SK-N-SH (cell line): ENCODE measurements at regions not wholly inside any gene's neighbourhood (a gene's known extent, or its start where the extent isn't known, plus 50 kb on each side); places are given as distances from the start of the nearest gene placed in this dataset.

ENCODE experiments used
- CTCF ChIA-PET: fragments of 300-600, 350-600 bp; formaldehyde crosslinking; extraction: SDS; loops from one replicate; lab custom pipeline; 2021; lab: Yijun Ruan, JAX
- POLR2A ChIA-PET: fragments of 350-600 bp; sonication (Branson Sonifier 250); formaldehyde crosslinking; extraction: SDS; loops from one replicate; lab custom pipeline; 2020; ENCODE audit warnings: antibody characterized with exemption, inconsistent platforms; lab: Yijun Ruan, JAX
- DNase-seq: peaks from one replicate; pipeline ENCODE4 v3.0.0; 2012
- H2AFZ ChIP-seq: fragments of 200-600 bp; sonication (generic); 2 replicates; pipeline ENCODE4 v1.8.1; 2016; ENCODE audit warnings: antibody characterized with exemption, mild to moderate bottlenecking, low read depth
- H3F3A ChIP-seq: fragments of 200-600 bp; sonication (generic); replicated peaks from 2 replicates; pipeline ENCODE3; 2016; ENCODE audit warnings: antibody characterized with exemption, mild to moderate bottlenecking; ENCODE audit not compliant: insufficient read depth
- H3K27ac ChIP-seq, 2 experiments: fragments of 200-500 bp in 1 of 2; fragments of 200-600 bp in 1 of 2; sonication (Bioruptor generic) in 1 of 2; sonication (generic), shearing (Covaris generic) in 1 of 2; 2 replicates each; pipeline versions ENCODE4 v1.5.1 to v1.6.1; 2014 to 2016; ENCODE audit warnings: low read depth in 2 of 2, inconsistent platforms in 1 of 2, low read length in 1 of 2, mild to moderate bottlenecking in 1 of 2, mixed read lengths in 1 of 2
- H3K27me3 ChIP-seq: fragments of 200-600 bp; sonication (generic), shearing (Covaris generic); 2 replicates; pipeline ENCODE4 v1.6.1; 2016; ENCODE audit warnings: mixed run types; ENCODE audit not compliant: insufficient read depth
- H3K36me3 ChIP-seq, 2 experiments: fragments of 200-500 bp in 1 of 2; fragments of 200-600 bp in 1 of 2; sonication (Bioruptor generic) in 1 of 2; sonication (generic) in 1 of 2; replicated peaks in 1 of 2; 2 replicates each; pipeline versions ENCODE3 to v1.5.1; 2014 to 2016; ENCODE audit warnings: low read length in 1 of 2, mild to moderate bottlenecking in 1 of 2; ENCODE audit not compliant: insufficient read depth in 2 of 2, control insufficient read depth in 1 of 2
- H3K4me1 ChIP-seq, 2 experiments: fragments of 200-500 bp in 1 of 2; fragments of 200-600 bp in 1 of 2; sonication (Bioruptor generic) in 1 of 2; sonication (generic), shearing (Covaris generic) in 1 of 2; 2 replicates each; pipeline versions ENCODE4 v1.5.1 to v1.6.1; 2014 to 2016; ENCODE audit warnings: low read depth in 1 of 2, low read length in 1 of 2, mixed run types in 1 of 2; ENCODE audit not compliant: insufficient read depth in 2 of 2, control insufficient read depth in 1 of 2
- H3K4me2 ChIP-seq: fragments of 200-600 bp; sonication (generic), shearing (Covaris generic); 2 replicates; pipeline ENCODE4 v1.6.1; 2017; ENCODE audit warnings: mixed run types
- H3K4me3 ChIP-seq, 2 experiments: fragments of 200-500 bp in 1 of 2; fragments of 200-600 bp in 1 of 2; sonication (Bioruptor generic) in 1 of 2; sonication (generic), shearing (Covaris generic) in 1 of 2; 2 replicates each; pipeline versions ENCODE4 v1.5.1 to v1.8.1; 2014 to 2016; ENCODE audit warnings: low read depth in 2 of 2, inconsistent platforms in 1 of 2, low read length in 1 of 2, mild to moderate bottlenecking in 1 of 2, mixed read lengths in 1 of 2, moderate library complexity in 1 of 2
- H3K79me2 ChIP-seq: fragments of 200-600 bp; sonication (generic); 2 replicates; pipeline ENCODE4 v1.8.1; 2017; ENCODE audit warnings: mild to moderate bottlenecking; ENCODE audit not compliant: insufficient read depth
- H3K9ac ChIP-seq: fragments of 200-600 bp; sonication (generic); 2 replicates; pipeline ENCODE4 v1.6.1; 2017; ENCODE audit warnings: mixed run types
- H3K9me2 ChIP-seq: fragments of 200-600 bp; sonication (generic); 2 replicates; pipeline ENCODE4 v1.6.1; 2017; ENCODE audit warnings: mixed run types
- H3K9me3 ChIP-seq: fragments of 200-600 bp; sonication (generic); 2 replicates; pipeline ENCODE4 v1.6.1; 2017; ENCODE audit warnings: mixed run types, mild to moderate bottlenecking, moderate library complexity
- H4K20me1 ChIP-seq: fragments of 200-600 bp; sonication (generic); 2 replicates; pipeline ENCODE4 v1.6.1; 2017; ENCODE audit warnings: mild to moderate bottlenecking, mixed run types; ENCODE audit not compliant: insufficient read depth
- FOSL2 ChIP-seq: IDR thresholded peaks from 2 replicates; pipeline ENCODE4 v1.4.0; 2012; ENCODE audit warnings: low read depth, mild to moderate bottlenecking, moderate library complexity, borderline replicate concordance
- GABPA ChIP-seq: IDR thresholded peaks from 2 replicates; pipeline ENCODE4 v1.4.0; 2012; ENCODE audit warnings: low read depth, mild to moderate bottlenecking
- RXRA ChIP-seq: IDR thresholded peaks from 2 replicates; pipeline ENCODE4 v1.4.0; 2012; ENCODE audit warnings: low read depth, mild to moderate bottlenecking, borderline replicate concordance
- TEAD4 ChIP-seq: IDR thresholded peaks from 2 replicates; pipeline ENCODE4 v1.4.0; 2012; ENCODE audit warnings: mild to moderate bottlenecking, borderline replicate concordance; ENCODE audit not compliant: insufficient read depth
- WGBS: methylation state at CpG from one replicate; pipeline ENCODE4 v1.1.6; 2017; ENCODE audit warnings: low lambda C conversion rate; 5-methylcytosine and 5-hydroxymethylcytosine counted together
- TF ChIP-seq, protein P1 (sequence below): IDR thresholded peaks from 2 replicates; pipeline ENCODE4 v1.6.1; 2012; ENCODE audit warnings: mild to moderate bottlenecking, low read depth, low read length, moderate library complexity
- TF ChIP-seq, protein P2 (sequence below): IDR thresholded peaks from 2 replicates; pipeline ENCODE4 v1.4.0; 2012; ENCODE audit warnings: low read depth, borderline replicate concordance
- TF ChIP-seq, protein P3 (sequence below): IDR thresholded peaks from 2 replicates; pipeline ENCODE4 v1.4.0; 2012; ENCODE audit warnings: low read depth

DNA sequence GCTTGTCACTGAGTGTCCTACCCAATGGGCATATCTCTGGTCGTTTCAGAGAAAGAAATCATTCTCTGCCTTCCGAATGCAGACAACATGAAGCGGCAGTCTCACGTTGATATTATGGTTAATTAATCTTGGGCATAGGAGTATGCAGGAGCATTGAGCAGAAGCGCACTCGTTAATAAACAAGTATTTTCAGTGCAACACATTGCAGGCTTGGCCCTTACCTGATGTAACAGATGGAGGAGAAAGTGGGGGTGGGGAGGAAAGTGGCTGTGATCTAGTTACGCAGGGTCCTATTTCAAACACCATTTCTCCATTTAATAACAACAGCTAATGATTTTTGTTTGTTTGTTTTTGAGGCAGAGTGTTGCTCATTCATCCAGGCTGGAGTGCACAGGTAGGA is 414.0 kb upstream of the RBFOX1 start:
- TF ChIP-seq FOSL2 (no peak), RXRA (no peak), GABPA (no peak)
- ChIA-PET CTCF (no interaction called here), POLR2A (no interaction called here)
- H4K20me1 ChIP-seq = no peaks in the 10 kb centered on the region
- H3K4me2 ChIP-seq = no peak overlapping the region
- no peaks in the 10 kb centered on the region for H3K27me3 ChIP-seq
- H2AFZ ChIP-seq = no peak overlapping the region
- no peak overlapping the region for H3K9ac ChIP-seq
- no peak overlapping the region for H3K4me3 ChIP-seq
- no peaks in the 10 kb centered on the region for H3K79me2 ChIP-seq
- no peaks in the 10 kb centered on the region for H3K9me2 ChIP-seq
- no peak for DNase-seq
- no peaks in the 10 kb centered on the region for H3F3A ChIP-seq
- WGBS = 49% methylated on average over 7 of the region's 7 CpGs
- no peaks in the 10 kb centered on the region for H3K4me1 ChIP-seq
- H3K36me3 ChIP-seq = no peaks in the 10 kb centered on the region
- no peaks in the 10 kb centered on the region for H3K9me3 ChIP-seq
- no peak overlapping the region for H3K27ac ChIP-seq

DNA sequence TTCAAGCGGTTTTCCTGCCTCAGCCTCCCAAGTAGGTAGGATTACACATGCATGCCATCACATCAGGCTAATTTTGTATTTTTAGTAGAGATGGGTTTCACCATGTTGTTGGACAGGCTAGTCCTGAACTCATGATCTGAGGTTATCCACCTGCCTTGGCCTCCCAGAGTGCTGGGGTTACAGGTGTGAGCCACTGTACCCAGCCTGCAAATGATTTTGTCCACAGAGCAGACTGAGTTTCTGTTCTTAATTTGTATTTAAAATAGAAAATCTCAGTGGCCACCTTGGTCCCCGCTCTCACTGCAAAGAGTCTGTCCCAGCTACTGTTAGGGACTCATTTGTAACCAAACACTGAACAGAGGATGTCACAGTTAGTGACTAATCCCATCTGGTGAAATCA is 415.7 kb upstream of the RBFOX1 start:
- no peaks in the 10 kb centered on the region for H3K9me2 ChIP-seq
- H3K9ac ChIP-seq = no peak overlapping the region
- TF ChIP-seq, protein P1, sequence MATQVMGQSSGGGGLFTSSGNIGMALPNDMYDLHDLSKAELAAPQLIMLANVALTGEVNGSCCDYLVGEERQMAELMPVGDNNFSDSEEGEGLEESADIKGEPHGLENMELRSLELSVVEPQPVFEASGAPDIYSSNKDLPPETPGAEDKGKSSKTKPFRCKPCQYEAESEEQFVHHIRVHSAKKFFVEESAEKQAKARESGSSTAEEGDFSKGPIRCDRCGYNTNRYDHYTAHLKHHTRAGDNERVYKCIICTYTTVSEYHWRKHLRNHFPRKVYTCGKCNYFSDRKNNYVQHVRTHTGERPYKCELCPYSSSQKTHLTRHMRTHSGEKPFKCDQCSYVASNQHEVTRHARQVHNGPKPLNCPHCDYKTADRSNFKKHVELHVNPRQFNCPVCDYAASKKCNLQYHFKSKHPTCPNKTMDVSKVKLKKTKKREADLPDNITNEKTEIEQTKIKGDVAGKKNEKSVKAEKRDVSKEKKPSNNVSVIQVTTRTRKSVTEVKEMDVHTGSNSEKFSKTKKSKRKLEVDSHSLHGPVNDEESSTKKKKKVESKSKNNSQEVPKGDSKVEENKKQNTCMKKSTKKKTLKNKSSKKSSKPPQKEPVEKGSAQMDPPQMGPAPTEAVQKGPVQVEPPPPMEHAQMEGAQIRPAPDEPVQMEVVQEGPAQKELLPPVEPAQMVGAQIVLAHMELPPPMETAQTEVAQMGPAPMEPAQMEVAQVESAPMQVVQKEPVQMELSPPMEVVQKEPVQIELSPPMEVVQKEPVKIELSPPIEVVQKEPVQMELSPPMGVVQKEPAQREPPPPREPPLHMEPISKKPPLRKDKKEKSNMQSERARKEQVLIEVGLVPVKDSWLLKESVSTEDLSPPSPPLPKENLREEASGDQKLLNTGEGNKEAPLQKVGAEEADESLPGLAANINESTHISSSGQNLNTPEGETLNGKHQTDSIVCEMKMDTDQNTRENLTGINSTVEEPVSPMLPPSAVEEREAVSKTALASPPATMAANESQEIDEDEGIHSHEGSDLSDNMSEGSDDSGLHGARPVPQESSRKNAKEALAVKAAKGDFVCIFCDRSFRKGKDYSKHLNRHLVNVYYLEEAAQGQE = no peak
- TF ChIP-seq, all 33 proteins: peak for 0
- Histone ChIP-seq H3K4me2 (no peak overlapping the region), H3K4me3 (no peak overlapping the region), H3K27ac (no peak overlapping the region), H4K20me1 (no peaks in the 10 kb centered on the region), H3K27me3 (no peaks in the 10 kb centered on the region), H3K79me2 (no peaks in the 10 kb centered on the region), H3K4me1 (no peaks in the 10 kb centered on the region), H3F3A (no peaks in the 10 kb centered on the region), H3K36me3 (no peaks in the 10 kb centered on the region), H2AFZ (no peak overlapping the region), H3K9me3 (no peaks in the 10 kb centered on the region)
- POLR2A ChIA-PET = no interaction called here
- no peak for DNase-seq
- WGBS = 25% methylated on average over 2 of the region's 2 CpGs
- CTCF ChIA-PET = no interaction called here

DNA sequence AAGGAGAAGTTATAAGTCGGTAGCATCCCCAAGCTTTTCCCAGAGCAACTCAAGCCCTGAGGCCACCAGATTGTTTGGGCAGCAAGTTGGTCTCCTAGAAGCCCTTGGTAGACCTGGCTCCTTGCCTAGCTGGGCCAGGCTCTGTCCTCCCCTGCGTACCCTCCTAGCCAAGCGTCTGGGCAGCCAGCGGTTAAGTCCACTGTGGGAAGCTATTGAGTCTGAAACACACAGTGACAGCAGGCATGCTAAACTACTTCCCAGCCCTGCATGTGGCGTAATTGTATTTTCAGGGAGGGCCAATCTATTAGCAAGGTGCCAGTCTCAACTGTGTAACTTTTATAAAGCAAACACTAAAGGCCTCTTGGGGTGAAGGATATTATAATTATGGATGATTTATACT is 419.1 kb upstream of the RBFOX1 start:
- WGBS = 37% methylated on average over 3 of the region's 5 CpGs
- Histone ChIP-seq H2AFZ (no peak overlapping the region), H3K4me2 (no peak overlapping the region), H3K27ac (no peak overlapping the region), H3K79me2 (no peaks in the 10 kb centered on the region), H3F3A (no peaks in the 10 kb centered on the region), H3K9ac (no peak overlapping the region), H3K36me3 (no peaks in the 10 kb centered on the region), H3K4me1 (no peaks in the 10 kb centered on the region), H4K20me1 (no peaks in the 10 kb centered on the region), H3K9me3 (no peaks in the 10 kb centered on the region), H3K27me3 (no peaks in the 10 kb centered on the region), H3K9me2 (no peaks in the 10 kb centered on the region), H3K4me3 (no peak overlapping the region)
- POLR2A ChIA-PET = no interaction called here
- DNase-seq = no peak
- CTCF ChIA-PET = no interaction called here
- TF ChIP-seq TEAD4 = no peak
- TF ChIP-seq, protein P2, sequence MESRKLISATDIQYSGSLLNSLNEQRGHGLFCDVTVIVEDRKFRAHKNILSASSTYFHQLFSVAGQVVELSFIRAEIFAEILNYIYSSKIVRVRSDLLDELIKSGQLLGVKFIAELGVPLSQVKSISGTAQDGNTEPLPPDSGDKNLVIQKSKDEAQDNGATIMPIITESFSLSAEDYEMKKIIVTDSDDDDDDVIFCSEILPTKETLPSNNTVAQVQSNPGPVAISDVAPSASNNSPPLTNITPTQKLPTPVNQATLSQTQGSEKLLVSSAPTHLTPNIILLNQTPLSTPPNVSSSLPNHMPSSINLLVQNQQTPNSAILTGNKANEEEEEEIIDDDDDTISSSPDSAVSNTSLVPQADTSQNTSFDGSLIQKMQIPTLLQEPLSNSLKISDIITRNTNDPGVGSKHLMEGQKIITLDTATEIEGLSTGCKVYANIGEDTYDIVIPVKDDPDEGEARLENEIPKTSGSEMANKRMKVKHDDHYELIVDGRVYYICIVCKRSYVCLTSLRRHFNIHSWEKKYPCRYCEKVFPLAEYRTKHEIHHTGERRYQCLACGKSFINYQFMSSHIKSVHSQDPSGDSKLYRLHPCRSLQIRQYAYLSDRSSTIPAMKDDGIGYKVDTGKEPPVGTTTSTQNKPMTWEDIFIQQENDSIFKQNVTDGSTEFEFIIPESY = no peak
- TF ChIP-seq, protein P3, sequence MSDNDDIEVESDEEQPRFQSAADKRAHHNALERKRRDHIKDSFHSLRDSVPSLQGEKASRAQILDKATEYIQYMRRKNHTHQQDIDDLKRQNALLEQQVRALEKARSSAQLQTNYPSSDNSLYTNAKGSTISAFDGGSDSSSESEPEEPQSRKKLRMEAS = no peak
- TF ChIP-seq, all 33 proteins: peak for 0
